B cell (primary cell): ENCODE measurements at regions not wholly inside any gene's neighbourhood (a gene's known extent, or its start where the extent isn't known, plus 50 kb on each side); places are given as distances from the start of the nearest gene placed in this dataset.

Experiments used
- ATAC-seq: fragments of 200-7000 bp; cut with Tn5 transposase; one replicate; pipeline ENCODE4 v1.10.0; 2021; ENCODE audit warnings: low read depth, mild to moderate bottlenecking, moderate number of reproducible peaks, moderate library complexity
- CTCF ChIA-PET: fragments of 350-600 bp; sonication (Branson Sonifier 250); formaldehyde crosslinking; loops from one replicate; lab custom pipeline; 2021; ENCODE audit warnings: antibody characterized with exemption, inconsistent platforms; lab: Charles Lee
- POLR2A ChIA-PET: fragments of 350-600 bp; sonication (Branson Sonifier 250); formaldehyde crosslinking; loops from one replicate; lab custom pipeline; 2021; ENCODE audit warnings: antibody characterized with exemption; lab: Charles Lee
- DNase-seq: peaks from one replicate; pipeline ENCODE4 v3.0.0; 2013
- H2AFZ ChIP-seq: 2 replicates; pipeline ENCODE4 v1.6.1; 2012; ENCODE audit warnings: mild to moderate bottlenecking, low read depth, low read length; ENCODE audit not compliant: insufficient read depth, poor library complexity, severe bottlenecking
- H3K27ac ChIP-seq, 2 donors: 1 replicate in 1 of 2; 2 replicates in 1 of 2; pipeline ENCODE4 v1.5.1; 2012 to 2013; ENCODE audit warnings: low read length in 2 of 2, mild to moderate bottlenecking in 2 of 2, moderate library complexity in 1 of 2
- H3K27me3 ChIP-seq, 4 experiments: fragments of 200-600 bp in 1 of 4; sonication (generic) in 1 of 4; replicated peaks in 1 of 4; 1 replicate in 2 of 4; 2 replicates in 2 of 4; pipeline versions ENCODE4 v1.6.1 to v1.7.0; 2013 to 2016; ENCODE audit warnings: low read length in 3 of 4, mild to moderate bottlenecking in 2 of 4, mixed read lengths in 1 of 4, moderate library complexity in 1 of 4; ENCODE audit not compliant: insufficient read depth in 4 of 4, control insufficient read depth in 3 of 4; ENCODE audit errors: control extremely low read depth in 1 of 4
- H3K36me3 ChIP-seq, 2 experiments: replicated peaks in 1 of 2; 1 replicate in 1 of 2; 2 replicates in 1 of 2; pipeline versions ENCODE4 v1.6.1 to v1.7.1; 2013; ENCODE audit warnings: low read length in 1 of 2; ENCODE audit not compliant: insufficient read depth in 2 of 2, control insufficient read depth in 1 of 2; ENCODE audit errors: control extremely low read depth in 1 of 2, extremely low read depth in 1 of 2
- H3K4me1 ChIP-seq, 2 donors: fragments of 200-600 bp in 1 of 2; sonication (generic) in 1 of 2; 1 replicate in 1 of 2; 2 replicates in 1 of 2; pipeline versions ENCODE4 v1.5.1 to v1.6.1; 2013 to 2017; ENCODE audit warnings: low read length in 2 of 2; ENCODE audit not compliant: control insufficient read depth in 2 of 2, insufficient read depth in 2 of 2
- H3K4me2 ChIP-seq: replicated peaks from 2 replicates; pipeline ENCODE3; 2012; ENCODE audit warnings: mild to moderate bottlenecking, low read depth, low read length; ENCODE audit not compliant: poor library complexity, severe bottlenecking
- H3K4me3 ChIP-seq, 5 experiments: fragments of 200-600 bp in 1 of 5; sonication (generic) in 1 of 5; 1 replicate in 3 of 5; 2 replicates in 2 of 5; pipeline versions ENCODE4 v1.5.1 to v1.7.0; 2011 to 2016; ENCODE audit warnings: low read length in 4 of 5, mild to moderate bottlenecking in 4 of 5, low read depth in 2 of 5, control low read depth in 1 of 5, moderate library complexity in 1 of 5; ENCODE audit not compliant: insufficient read depth in 1 of 5; ENCODE audit errors: control extremely low read depth in 1 of 5, extremely low read depth in 1 of 5
- H3K79me2 ChIP-seq: fragments of 200-600 bp; sonication (generic); one replicate; pipeline ENCODE4 v1.6.0; 2016; ENCODE audit warnings: low read length; ENCODE audit not compliant: control insufficient read depth, insufficient read depth
- H3K9ac ChIP-seq: fragments of 200-600 bp; sonication (generic); 2 replicates; pipeline ENCODE4 v1.6.1; 2017; ENCODE audit warnings: mild to moderate bottlenecking, low read length, moderate library complexity
- H3K9me3 ChIP-seq, 3 donors: one replicate each; pipeline versions ENCODE4 v1.6.1 to v1.7.1; 2013; ENCODE audit warnings: low read length in 2 of 3; ENCODE audit not compliant: control insufficient read depth in 2 of 3, insufficient read depth in 1 of 3; ENCODE audit errors: control extremely low read depth in 1 of 3
- H4K20me1 ChIP-seq: 2 replicates; pipeline ENCODE4 v1.6.0; 2012; ENCODE audit warnings: mild to moderate bottlenecking, low read length; ENCODE audit not compliant: insufficient read depth, control insufficient read depth, poor library complexity, severe bottlenecking
- H3K27ac Mint-ChIP-seq: one replicate; pipeline ENCODE4 v1.8.0; 2021; ENCODE audit warnings: mixed read lengths
- H3K27me3 Mint-ChIP-seq: one replicate; pipeline ENCODE4 v1.8.0; 2021; ENCODE audit warnings: mixed read lengths
- H3K4me1 Mint-ChIP-seq: one replicate; pipeline ENCODE4 v1.8.0; 2021; ENCODE audit warnings: mixed read lengths
- H3K4me3 Mint-ChIP-seq: one replicate; pipeline ENCODE4 v1.8.0; 2021; ENCODE audit warnings: mixed read lengths
- H3K9me3 Mint-ChIP-seq: one replicate; pipeline ENCODE4 v1.8.0; 2022; ENCODE audit warnings: mixed read lengths; ENCODE audit not compliant: insufficient read depth
- EZH2 ChIP-seq: IDR thresholded peaks from 2 replicates; pipeline ENCODE4 v1.6.1; 2012; ENCODE audit warnings: borderline replicate concordance, low read depth, mild to moderate bottlenecking, moderate library complexity, low read length; ENCODE audit not compliant: insufficient read depth, poor library complexity, severe bottlenecking
- WGBS: methylation state at CpG from one replicate; pipeline ENCODE4 v1.1.5; 2013; ENCODE audit warnings: missing lambda C conversion rate; ENCODE audit not compliant: insufficient coverage; 5-methylcytosine and 5-hydroxymethylcytosine counted together
- intact Hi-C: fragments of 100-400 bp; cut with micrococcal nuclease; formaldehyde crosslinking; loops from one replicate; pipeline ENCODE4 v1.10.0; 2022
- TF ChIP-seq, protein P1 (sequence below): fragments of 200-600 bp; IDR thresholded peaks from one replicate; pipeline ENCODE4 v1.8.0; 2022; ENCODE audit warnings: antibody characterized with exemption, mild to moderate bottlenecking

DNA sequence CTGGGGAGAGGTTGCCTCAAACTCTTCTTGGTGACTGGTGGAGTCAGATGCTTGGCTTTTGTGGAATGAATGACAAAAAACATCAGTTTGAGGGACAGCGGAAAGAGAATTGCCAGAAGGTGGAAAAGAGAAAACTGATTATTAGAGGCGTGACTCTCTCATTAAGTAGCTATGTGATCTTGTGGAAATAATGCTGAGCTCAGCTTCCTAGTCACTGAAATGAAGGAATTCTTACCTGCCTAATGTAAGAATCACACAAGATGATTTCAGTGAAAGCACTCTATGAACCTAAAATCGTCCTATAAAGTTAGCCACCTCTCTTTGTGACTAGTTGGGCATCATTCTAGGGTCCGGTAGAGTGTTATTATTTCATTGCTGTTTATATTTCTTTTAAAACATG is 498.8 kb downstream of the TMEM135 start:
- TF ChIP-seq, protein P1, sequence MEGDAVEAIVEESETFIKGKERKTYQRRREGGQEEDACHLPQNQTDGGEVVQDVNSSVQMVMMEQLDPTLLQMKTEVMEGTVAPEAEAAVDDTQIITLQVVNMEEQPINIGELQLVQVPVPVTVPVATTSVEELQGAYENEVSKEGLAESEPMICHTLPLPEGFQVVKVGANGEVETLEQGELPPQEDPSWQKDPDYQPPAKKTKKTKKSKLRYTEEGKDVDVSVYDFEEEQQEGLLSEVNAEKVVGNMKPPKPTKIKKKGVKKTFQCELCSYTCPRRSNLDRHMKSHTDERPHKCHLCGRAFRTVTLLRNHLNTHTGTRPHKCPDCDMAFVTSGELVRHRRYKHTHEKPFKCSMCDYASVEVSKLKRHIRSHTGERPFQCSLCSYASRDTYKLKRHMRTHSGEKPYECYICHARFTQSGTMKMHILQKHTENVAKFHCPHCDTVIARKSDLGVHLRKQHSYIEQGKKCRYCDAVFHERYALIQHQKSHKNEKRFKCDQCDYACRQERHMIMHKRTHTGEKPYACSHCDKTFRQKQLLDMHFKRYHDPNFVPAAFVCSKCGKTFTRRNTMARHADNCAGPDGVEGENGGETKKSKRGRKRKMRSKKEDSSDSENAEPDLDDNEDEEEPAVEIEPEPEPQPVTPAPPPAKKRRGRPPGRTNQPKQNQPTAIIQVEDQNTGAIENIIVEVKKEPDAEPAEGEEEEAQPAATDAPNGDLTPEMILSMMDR: no peak
- TF ChIP-seq EZH2: no peak
- Histone ChIP-seq H3K4me3 (no peak overlapping the region), H3K79me2 (no peaks in the 10 kb centered on the region), H3K4me1 (no peaks in the 10 kb centered on the region), H3K9ac (no peak overlapping the region), H4K20me1 (no peaks in the 10 kb centered on the region), H2AFZ (no peak overlapping the region), H3K27ac (no peak overlapping the region), H3K4me2 (no peak overlapping the region), H3K27me3 (no peaks in the 10 kb centered on the region), H3K9me3 (no peaks in the 10 kb centered on the region), H3K36me3 (no peaks in the 10 kb centered on the region)
- H3K27me3 Mint-ChIP-seq: no peaks in the 10 kb centered on the region
- ATAC-seq: no peak
- no peaks in the 10 kb centered on the region for H3K9me3 Mint-ChIP-seq
- DNase-seq: no peak
- H3K4me1 Mint-ChIP-seq: no peaks in the 10 kb centered on the region
- no peak overlapping the region for H3K4me3 Mint-ChIP-seq
- ChIA-PET POLR2A (no interaction called here), CTCF (no interaction called here)
- no peak overlapping the region for H3K27ac Mint-ChIP-seq
- intact Hi-C loops: no loop called here
- 100% methylated on average over 1 of the region's 4 CpGs for WGBS

DNA sequence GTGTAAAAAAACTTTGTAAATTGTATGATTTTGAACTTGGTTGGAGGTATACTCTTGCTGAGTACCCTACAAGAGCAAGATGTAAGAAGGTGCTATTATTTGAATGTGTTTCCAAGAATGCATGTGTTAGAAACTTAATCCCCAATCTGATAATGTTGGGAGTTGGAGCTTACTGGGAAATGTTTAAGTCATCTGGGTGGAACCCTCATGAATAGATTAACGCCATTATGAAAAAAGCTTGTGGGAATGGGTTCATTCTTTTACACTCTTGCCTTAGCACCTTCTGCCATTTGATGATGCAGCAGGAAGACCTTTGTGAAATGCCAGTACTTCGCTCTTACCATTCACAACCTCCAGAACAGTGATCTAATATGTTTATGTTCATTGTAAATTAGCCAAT is 498.3 kb downstream of the TMEM135 start:
- WGBS: 67% methylated on average over 1 of the region's 2 CpGs
- no peaks in the 10 kb centered on the region for H3K27me3 ChIP-seq
- H3K4me3 ChIP-seq: no peak overlapping the region
- no peaks in the 10 kb centered on the region for H3K27me3 Mint-ChIP-seq
- ChIA-PET POLR2A (no interaction called here), CTCF (no interaction called here)
- no peak for DNase-seq
- no peaks in the 10 kb centered on the region for H4K20me1 ChIP-seq
- H3K9me3 Mint-ChIP-seq: no peaks in the 10 kb centered on the region
- H3K4me1 ChIP-seq: no peaks in the 10 kb centered on the region
- H3K9ac ChIP-seq: no peak overlapping the region
- no peaks in the 10 kb centered on the region for H3K36me3 ChIP-seq
- H3K4me3 Mint-ChIP-seq: no peak overlapping the region
- no peak for TF ChIP-seq EZH2
- TF ChIP-seq, protein P1: no peak
- H3K4me2 ChIP-seq: no peak overlapping the region
- H3K9me3 ChIP-seq: no peaks in the 10 kb centered on the region
- no peak overlapping the region for H2AFZ ChIP-seq
- H3K79me2 ChIP-seq: no peaks in the 10 kb centered on the region
- H3K27ac Mint-ChIP-seq: no peak overlapping the region
- ATAC-seq: no peak
- H3K27ac ChIP-seq: no peak overlapping the region
- no peaks in the 10 kb centered on the region for H3K4me1 Mint-ChIP-seq
- intact Hi-C loops: no loop called here
